A549 (cell line): ENCODE measurements at regions not wholly inside any gene's neighbourhood (a gene's known extent, or its start where the extent isn't known, plus 50 kb on each side); places are given as distances from the start of the nearest gene placed in this dataset.

Experiments used
- FOSL2 ChIP-seq, 2 experiments: fragments of 450-650 bp in 1 of 2; fragments of >200 bp in 1 of 2; sonication (Bioruptor Twin) in 1 of 2; formaldehyde crosslinking; IDR thresholded peaks; 2 replicates each; pipeline versions ENCODE4 v1.5.0 to v1.6.1; 2016 to 2020; ENCODE audit warnings: mild to moderate bottlenecking in 1 of 2, moderate library complexity in 1 of 2
- HDAC2 ChIP-seq: fragments of 200-600 bp; sonication (generic); IDR thresholded peaks from 2 replicates; pipeline ENCODE4 v1.6.1; 2016
- HOXA7 ChIP-seq: fragments of 250-450 bp; sonication (Bioruptor Pico); IDR thresholded peaks from 2 replicates; pipeline ENCODE4 v1.5.0; 2020; ENCODE audit warnings: mild to moderate bottlenecking, moderate library complexity
- PBX3 ChIP-seq: IDR thresholded peaks from 2 replicates; pipeline ENCODE4 v1.6.1; 2012
- POLR2A ChIP-seq: IDR thresholded peaks from 2 replicates; pipeline ENCODE4 v1.6.1; 2012; ENCODE audit warnings: mild to moderate bottlenecking, low read length
- SMC3 ChIP-seq: fragments of >200 bp; sonication (Bioruptor Twin); formaldehyde crosslinking; IDR thresholded peaks from 3 replicates; pipeline ENCODE4 v1.6.1; 2018; ENCODE audit warnings: inconsistent platforms
- ZNF302 ChIP-seq: fragments of 250-450 bp; sonication (Bioruptor Pico); IDR thresholded peaks from 2 replicates; pipeline ENCODE4 v1.9.0; 2021; ENCODE audit warnings: inconsistent platforms, mild to moderate bottlenecking, moderate library complexity
- TF ChIP-seq, protein P1 (sequence below): fragments of >200 bp; sonication (Bioruptor Twin); formaldehyde crosslinking; IDR thresholded peaks from 3 replicates; pipeline ENCODE4 v1.5.1; 2016

DNA sequence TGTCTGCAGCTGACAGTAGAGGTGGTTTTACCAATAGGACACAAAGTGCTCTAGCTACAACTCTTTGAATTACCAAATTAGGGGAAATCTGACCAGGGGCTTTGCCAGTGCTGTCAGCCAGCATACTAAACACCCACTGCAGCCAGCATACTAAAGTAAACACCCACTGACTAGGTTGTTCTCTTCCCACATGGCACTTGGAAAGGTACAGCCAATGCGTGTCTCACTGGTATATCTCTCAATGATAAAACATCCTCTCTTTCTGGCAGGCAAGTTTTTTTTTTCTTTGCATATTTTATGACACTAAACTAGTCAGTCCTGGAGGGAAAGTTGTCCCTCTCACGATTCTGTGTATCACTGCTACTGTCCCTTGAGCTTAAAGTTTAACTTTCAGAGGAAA lies 216.1 kb downstream of the TLE1 start:
- TF ChIP-seq, protein P1, sequence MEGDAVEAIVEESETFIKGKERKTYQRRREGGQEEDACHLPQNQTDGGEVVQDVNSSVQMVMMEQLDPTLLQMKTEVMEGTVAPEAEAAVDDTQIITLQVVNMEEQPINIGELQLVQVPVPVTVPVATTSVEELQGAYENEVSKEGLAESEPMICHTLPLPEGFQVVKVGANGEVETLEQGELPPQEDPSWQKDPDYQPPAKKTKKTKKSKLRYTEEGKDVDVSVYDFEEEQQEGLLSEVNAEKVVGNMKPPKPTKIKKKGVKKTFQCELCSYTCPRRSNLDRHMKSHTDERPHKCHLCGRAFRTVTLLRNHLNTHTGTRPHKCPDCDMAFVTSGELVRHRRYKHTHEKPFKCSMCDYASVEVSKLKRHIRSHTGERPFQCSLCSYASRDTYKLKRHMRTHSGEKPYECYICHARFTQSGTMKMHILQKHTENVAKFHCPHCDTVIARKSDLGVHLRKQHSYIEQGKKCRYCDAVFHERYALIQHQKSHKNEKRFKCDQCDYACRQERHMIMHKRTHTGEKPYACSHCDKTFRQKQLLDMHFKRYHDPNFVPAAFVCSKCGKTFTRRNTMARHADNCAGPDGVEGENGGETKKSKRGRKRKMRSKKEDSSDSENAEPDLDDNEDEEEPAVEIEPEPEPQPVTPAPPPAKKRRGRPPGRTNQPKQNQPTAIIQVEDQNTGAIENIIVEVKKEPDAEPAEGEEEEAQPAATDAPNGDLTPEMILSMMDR: no peak
- TF ChIP-seq ZNF302 (CRISPR knock-in tag): no peak
- TF ChIP-seq FOSL2 (IDR thresholded peaks at IDR 0.05): no peak
- no peak for TF ChIP-seq FOSL2 (CRISPR knock-in tag; IDR thresholded peaks at IDR 0.05)
- TF ChIP-seq HDAC2: no peak
- TF ChIP-seq PBX3: no peak
- TF ChIP-seq POLR2A: no peak
- TF ChIP-seq SMC3: no peak
- no peak for TF ChIP-seq HOXA7 (CRISPR knock-in tag)
